ENCODE measurements at regions not wholly inside any gene's neighbourhood (a gene's known extent, or its start where the extent isn't known, plus 50 kb on each side); places are given as distances from the start of the nearest gene placed in this dataset.

GRCh38 chr10:2970190-2970823, 97.0 kb upstream of the PFKP start:
- TF ChIP-seq CTCF (IDR thresholded peaks at IDR 0.05) (no peak), EP300 (IDR thresholded peaks at IDR 0.05) (no peak), POLR2A (IDR thresholded peaks at IDR 0.05) (no peak), POLR2AphosphoS5 (IDR thresholded peaks at IDR 0.05) (no peak)

All from sigmoid colon (tissue), 4 donors.